ENCODE measurements at regions not wholly inside any gene's neighbourhood (a gene's known extent, or its start where the extent isn't known, plus 50 kb on each side); places are given as distances from the start of the nearest gene placed in this dataset.
"Not testable (repeated sequence)": the region's sequence is repeated elsewhere in the genome, so short reads cannot be mapped to it uniquely, and the experiment has no call there.

DNA sequence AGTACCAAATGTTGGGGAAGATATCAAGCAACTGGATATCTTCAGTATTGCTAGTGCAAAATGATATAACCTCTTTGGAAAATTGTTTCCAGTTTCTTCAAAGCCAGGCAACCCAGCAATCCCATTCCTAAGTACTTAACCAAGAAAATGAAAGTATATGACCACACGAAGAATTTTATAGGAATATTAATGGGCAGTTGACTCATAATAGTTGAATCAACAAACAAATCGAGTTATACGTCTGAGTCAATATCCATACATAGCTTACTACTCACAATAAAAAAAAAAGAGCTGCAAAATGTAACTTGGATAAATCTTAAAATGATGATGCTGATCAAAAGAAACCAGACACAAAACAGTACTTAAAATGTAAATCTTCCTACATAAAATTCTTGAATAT, 810.4 kb downstream of the METTL4 start:
- DNase-seq: no peak

DNA sequence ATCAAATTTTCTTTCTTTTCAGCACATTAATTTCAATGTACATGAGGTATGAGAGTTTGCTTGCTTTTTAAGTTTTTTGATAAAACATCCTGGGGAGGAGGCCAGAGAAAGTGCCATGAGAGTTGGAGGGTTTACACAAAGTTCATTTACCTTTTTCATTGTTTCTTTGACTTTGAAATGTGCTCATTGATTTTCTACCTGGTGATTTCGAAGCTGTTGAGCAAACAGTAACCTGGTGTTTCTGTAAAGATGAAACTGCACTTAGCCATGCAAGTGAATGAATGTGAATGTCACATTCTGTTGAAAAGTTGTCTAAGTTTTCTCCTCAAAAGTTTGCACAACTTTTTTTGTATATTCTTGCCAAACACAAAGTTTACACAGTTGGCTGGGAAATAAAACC, 797.0 kb downstream of the METTL4 start:
- peak; percentile 17 for DNase-seq

DNA sequence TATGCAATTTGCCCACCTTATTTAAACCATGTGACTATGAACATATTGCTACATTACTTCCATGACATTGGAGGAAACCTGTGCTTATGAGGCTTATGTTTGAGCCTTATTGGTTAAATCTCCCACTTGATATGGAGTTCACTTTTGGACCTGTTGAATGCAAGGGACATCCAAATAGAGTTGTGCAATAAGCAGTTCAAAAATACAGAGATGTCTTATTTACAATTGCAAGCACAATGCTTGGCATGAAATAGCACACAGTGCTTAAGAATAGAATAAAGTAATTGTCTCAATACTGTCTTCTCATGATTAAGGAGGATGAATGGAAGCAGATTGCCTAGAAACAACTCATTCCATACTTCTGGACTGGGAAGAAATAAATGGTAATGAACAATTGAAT, 793.5 kb downstream of the METTL4 start:
- no peak for DNase-seq

DNA sequence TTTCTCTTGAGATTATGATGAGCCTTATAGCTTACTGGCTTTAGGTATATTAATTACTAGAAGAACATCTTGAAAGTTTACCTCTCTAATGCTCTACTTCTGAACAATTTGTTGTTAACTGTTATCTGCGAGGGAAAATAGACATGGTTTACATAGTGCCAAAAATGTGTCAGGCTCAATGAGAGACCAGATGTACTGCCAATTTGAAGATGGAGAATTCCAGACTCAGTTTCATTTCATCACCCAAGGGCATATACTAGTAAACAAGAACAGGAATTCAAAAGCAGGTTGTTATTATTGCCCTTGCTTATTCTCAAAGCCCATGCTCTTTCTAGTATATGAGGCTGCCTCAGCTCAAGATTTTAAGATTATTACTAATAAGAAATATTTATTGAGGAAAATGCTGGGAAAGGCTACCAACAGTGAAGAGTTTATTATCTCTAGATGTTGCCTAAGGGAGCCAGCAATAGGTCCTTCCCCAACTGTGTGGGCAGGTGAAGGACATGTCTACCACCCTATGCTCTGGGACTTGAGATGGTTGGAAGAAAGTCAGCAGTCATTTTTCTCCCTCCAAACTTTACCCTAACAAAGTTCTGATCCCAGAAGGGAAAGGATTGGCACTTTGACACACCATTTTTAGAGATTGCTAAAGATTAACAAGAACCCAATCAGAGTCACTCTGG, 792.7 kb downstream of the METTL4 start:
- DNase-seq: no peak

DNA sequence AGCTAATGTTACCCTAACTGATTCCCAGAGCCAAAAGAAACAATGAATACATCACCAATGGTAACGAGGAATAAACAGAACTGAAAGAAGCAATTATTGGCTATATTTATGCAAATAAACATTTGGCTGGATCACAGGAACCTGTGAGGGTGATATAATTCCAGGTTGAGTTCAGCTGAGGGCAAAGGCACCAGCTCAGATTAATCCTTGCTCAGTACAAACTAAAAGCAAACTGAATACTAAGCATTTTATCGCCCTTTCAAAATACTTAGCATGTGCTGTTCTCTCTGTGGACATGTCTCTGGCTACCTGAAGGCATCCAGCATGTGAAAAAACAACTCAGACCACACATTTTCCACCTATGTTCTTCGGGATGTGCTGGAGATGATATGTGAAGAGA, 791.7 kb downstream of the METTL4 start:
- DNase-seq: no peak

DNA sequence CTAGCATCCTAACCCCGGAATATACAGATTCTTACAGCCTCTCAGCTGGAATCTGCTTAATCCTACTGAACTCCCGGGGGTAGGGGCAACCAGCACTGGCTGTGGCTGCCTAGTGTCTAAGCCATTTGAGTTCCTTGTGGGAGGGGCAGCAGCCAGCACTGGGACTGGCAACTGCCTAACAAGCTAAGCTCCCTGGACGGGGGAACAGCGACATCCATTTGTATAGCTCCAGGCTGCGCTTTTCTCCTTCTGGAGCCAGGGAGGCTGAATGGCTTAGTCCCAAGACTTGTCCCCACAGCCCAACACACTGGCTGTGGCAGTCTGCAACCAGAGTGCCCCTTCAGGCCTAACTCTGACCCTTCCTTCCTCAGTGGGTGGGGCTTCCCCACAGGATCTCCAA, 787.2 kb downstream of the METTL4 start:
- DNase-seq: no peak

DNA sequence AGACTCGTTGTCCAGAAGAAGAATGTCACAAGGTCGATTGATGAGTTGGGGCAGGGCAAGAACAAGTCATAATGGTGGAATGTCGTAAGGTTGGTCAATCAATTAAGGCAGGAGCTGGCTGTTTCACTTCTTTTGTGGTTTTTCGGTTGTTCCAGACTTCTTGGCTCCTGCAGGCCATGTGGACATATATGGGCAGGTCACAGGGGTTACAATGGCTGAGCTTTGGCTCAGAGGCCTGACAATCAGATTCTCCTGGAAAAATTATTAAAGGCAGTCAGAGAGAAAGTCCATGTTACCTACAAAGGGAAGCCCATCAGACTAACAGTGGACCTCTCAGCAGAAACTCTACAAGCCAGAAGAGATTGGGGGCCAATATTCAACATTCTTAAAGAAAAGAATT, 785.3 kb downstream of the METTL4 start:
- not testable (repeated sequence) for DNase-seq

DNA sequence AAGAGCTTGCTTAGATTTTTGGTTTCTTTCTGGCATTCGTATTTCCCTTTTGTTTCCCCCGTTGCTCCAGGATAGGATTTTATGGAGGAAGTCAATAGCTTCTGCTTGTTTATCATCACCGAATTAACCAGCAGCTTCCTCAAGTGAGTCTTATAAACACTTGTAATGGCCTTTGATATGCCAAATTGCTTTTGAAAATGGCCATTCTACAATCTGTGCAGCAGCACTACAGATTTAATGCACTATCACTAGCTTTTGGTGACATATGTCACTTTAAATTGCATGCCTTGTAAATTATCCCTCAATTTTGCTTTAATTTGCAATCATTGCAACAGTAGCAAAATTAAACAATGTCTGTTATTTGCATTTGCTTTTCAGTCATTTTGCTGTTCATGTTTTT, 774.7 kb downstream of the METTL4 start:
- DNase-seq: no peak

DNA sequence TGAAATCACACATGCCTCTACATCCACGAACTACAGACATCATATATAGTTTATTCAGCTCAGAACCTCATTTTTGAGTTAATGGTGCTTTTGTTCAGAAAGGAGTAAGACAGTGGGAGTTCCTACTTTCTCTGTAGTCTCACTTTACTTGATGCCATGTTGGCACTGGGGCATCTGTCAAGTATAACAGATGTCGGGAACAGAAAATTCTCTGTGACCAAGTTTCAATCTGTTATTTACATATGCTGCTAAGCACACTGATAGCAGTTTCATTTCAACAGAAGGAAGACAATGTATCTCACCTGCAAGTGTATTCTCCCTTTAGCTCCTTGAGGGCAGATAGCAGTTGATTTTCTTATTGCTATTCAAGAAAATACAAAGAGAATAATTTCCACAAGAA, 774.1 kb downstream of the METTL4 start:
- no peak for DNase-seq

DNA sequence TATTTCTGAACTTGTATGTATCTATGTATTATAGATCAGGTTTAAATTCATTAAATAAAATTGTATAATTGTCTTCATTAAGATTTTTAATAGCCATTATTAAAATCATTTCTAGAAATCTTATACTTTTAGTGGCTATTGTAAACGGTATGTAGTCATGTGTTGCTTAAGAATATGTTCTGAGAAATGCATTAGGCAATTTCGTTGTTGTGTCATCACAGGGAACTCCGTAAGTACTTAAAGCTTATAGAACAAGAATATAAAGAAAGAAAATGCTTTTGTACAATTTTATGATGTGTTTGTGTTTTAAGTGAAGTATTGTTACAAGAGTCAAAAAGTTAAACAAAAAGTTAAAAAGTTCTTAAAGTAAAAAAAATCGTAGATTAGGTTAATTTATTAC, 765.8 kb downstream of the METTL4 start:
- no peak for DNase-seq

DNA sequence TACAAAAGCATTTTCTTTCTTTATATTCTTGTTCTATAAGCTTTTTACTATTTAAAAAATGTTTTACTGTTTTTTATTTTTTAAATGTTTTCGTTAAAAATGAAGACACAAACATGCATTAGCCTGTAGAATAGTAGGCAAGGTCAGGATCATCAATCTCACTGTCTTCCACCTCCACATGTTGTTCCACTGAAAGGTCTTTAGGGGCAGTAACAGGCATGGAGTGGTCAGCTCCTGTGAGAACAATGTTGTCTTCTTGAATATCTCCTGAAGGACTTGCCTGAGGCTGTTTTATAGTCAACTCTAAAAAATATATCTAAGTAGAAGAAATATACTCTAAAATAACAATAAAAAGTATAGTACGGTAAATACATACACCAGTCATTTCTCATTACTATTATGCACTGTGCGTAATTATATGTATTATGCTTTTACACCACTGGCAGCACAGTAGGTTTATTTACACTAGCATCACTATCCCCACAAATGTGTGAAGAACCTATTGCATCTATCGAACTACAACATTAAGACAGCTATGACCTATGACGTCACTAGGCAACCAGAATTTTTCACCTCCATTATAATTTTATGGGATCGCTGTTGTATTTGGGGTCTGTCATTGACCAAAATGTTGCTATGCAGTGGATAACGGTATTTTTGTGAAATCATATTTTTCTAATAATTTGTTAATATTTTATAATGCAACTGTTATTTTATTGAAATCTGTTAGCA, 764.3 kb downstream of the METTL4 start:
- DNase-seq: no peak

DNA sequence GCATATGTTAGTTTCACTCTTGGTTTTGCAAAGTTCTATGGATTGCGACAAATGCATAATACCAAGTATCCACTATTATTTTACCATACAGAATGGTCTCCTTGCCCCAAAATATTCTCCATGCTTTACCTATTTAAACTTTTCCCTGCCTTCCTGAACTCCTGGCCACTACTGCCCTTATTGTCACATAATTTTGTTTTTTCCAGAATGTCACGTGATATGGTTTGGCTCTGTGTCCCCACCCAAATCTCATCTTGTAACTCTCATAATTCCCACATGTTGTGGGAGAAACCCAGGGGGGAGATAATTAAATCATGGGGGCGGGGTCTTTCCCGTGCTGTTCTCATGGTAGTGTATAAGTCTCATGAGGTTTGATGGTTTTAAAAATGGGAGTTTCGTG, 760.0 kb downstream of the METTL4 start:
- DNase-seq: no peak

DNA sequence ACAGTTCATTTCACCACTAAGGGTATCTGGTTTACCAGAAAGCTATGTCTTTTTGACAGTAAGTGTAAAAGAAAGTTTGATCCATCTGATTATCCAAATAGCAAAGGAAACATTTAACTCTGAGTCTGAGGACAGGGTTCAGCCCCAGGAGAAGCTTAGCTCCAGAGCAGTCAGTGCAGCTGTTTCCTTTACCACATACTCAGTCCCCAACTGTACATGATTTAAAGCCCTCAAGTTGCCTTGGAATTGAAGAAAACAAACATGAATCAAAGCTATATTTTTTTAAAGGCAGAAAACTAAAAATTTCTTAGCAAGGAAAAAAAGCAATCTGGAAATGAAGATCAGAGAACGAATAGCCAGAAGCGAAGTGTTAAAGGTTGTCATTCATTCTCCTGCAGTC, 746.0 kb downstream of the METTL4 start:
- no peak for DNase-seq

DNA sequence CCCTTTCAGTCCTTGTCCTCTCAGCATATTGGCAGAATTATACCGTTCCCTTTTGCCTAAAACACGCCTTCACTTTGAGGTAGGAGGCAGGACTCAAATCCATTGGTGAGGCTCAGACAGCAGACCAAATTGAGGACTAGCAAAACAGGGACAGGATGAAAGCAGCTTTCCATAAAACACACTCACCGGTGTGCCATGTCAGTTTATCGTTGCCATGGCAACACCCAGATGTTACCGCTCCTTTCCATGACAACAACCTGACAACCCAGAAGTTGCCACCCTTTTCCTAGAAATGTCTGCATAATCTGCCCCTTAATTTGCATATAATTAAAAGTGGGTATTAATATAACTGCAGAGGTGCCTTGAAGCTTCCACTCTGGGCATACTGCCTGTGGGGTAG, 730.4 kb downstream of the METTL4 start:
- no peak for DNase-seq

DNA sequence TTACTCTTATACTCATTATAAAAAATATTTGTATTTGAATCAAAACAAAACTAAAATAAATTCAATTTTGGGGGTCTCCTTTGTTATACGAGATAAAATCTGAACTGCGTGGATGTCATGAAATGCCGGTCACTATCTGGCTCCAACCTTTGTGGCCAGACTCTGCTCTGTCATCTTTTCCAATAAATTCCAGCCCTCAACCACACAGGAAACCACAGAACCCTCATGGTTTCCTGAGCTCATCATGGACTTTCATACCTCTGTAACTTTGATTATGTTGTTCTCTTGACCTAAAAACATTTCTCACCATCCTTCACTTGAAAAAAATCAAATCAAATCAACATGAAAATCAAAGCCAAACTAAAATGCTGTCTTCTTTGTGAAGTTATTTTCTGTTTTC, 724.7 kb downstream of the METTL4 start:
- DNase-seq: no peak

DNA sequence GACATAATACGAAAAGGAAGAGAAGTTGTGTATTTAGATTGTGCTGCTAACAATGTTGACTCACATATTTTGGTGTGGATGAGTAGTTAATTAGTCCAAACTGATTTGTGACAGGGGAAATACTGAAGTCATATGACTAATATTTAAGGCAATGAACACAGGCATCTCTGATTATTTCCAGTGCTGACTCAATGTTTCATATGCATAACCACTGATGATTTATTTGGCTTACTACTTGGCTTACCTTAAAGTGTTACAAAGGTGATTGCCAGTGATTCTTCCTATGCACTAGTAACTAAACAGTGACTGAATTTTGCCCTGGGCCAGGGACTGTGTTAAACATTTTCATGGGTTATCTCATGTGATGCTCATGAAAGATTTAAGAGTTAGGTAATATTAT, 722.6 kb downstream of the METTL4 start:
- no peak for DNase-seq

DNA sequence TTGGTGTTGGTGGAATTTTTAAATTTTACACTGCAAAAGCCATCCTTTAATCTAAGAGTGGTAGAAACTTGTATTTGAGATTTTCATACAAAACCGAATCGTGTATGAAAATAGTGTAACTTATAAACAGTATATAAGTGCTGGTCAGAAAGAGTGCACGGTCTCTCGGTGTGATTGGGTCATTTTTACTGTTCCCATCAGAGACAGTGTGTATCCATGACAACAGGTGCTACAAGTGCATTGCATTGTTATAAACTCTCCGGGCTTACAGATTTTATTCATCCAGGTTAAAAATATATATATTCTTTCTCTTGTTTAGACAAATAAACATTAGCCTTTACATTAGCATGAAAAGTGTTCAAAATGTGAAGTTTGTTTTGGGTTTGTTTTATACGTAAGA, 721.9 kb downstream of the METTL4 start:
- DNase-seq: no peak

DNA sequence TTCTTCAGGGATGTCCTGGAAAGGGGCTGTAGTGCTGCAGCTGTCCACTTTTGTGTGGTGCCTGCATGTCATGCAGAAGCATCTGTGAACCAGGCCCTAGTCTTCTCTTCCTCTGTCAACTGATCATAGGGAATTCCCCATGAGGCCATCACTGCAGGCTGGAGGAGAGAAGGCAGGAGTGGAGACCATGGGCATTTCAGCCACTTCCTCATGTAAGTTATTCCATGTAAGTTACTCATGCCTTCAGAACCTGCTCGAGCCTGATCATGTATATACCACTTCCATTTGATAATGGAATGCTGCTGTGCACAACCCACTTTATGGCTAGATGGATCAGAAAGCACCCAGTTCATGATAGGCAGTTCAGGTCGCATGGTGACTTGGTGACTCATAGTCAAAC, 714.0 kb downstream of the METTL4 start:
- not testable (repeated sequence) for DNase-seq

DNA sequence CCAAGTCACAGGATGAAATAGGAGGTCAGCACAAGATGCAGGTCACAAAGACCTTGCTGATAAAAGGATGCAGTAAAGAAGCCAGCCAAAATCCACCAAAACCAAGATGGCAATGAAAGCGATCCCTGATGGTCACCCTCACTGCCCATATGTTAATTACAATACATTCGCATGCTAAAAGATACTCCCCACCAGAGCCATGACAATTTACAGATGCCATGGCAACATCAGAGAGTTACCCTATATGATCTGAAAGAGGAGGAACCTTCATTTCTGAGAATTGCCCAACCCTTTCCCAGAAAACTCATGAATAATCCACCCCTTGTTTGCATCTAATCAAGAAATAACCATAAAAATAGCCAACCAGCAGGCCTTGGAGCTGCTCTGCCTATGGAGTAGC, 709.8 kb downstream of the METTL4 start:
- no peak for DNase-seq

DNA sequence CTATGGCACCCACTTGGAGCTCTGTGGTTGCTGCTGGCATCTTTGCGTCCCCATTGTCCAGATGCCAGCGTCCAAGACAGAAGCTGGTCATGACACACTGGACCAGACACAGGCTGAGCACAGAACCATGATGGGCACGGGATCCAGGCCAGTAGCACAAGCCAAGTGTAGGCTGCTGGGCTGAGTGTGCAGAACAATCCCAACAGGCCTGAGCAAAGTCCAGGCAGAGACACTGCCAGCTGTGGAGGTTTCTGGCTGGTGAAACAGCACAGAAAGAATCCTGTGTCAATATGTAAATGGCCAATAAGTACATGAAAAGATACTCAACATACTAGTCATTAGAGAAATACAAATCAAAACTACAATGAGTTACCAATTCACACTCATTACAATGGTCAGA, 705.4 kb downstream of the METTL4 start:
- DNase-seq: no peak

DNA sequence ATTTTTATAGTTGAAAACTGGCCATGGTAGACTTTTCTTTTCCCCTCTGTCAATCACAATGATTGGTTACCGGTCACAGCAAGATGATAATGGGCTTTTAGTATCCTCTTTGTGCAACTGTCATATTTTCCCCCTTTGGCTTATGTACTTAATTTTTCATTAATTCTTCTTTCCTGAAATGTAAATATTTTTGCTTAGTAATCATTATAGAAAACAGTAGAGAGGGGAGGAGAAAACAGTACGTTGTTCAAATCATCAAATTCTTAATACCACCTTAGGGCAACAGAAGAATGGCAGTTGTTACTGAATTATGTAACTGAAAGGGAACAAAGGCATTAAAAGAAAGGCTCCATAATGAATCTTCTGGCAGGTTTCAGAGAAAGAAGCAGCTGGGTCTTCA, 699.0 kb downstream of the METTL4 start:
- no peak for DNase-seq

DNA sequence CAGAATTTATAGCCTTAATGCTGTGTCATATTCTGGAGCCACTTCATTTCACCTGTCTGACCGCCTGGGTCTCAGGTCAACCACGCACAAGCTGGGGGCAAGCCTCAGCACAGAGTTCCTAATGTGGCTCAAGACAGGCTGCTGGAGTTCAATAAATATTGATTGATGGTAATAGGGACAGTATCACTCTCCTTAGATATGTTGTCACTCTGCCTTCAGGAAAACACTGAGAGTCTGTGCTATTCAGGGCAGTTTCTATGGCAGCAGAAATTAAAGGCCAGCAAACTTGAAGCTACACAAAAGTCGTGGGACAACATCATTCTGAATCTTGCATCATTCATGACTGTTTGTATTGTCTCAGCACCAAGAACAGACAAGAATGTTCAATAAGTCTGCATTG, 696.1 kb downstream of the METTL4 start:
- no peak for DNase-seq

DNA sequence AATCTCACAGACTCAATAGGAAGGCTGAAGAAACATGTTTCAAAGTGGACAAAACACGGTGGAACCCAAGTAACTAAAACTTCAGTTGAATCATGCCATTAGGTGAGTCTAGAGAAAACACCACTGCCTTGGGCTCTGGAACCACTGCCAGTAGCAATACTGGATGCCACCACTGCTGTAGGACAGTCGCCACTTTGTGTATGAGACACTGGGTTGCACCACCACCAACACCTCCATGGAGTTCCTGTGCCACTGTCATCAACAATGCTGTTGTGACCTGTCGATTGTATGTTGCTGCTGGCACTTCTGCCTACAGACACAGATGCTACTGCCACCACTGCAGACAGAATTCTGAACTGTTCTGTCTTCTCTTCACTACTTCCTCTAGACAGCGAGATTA, 686.7 kb downstream of the METTL4 start:
- no peak for DNase-seq

DNA sequence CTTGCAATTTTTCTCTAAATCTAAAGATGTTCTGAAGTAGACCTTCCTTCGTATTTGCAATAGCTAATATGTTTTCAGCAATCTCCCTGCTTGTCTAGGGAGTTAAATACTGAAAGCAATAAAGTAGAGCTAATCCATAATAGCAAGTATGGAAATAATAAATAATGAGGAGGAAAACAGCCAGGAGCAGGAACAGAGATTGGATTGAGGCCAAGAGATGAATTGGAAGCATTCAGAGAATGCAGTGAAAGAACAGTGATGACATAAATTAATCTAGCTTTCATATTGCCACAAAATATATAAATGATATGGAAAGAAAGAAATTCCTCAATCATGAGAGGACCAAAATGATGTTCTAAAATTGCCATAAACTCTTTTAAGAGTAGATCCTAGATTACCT, 679.7 kb downstream of the METTL4 start:
- no peak for DNase-seq

DNA sequence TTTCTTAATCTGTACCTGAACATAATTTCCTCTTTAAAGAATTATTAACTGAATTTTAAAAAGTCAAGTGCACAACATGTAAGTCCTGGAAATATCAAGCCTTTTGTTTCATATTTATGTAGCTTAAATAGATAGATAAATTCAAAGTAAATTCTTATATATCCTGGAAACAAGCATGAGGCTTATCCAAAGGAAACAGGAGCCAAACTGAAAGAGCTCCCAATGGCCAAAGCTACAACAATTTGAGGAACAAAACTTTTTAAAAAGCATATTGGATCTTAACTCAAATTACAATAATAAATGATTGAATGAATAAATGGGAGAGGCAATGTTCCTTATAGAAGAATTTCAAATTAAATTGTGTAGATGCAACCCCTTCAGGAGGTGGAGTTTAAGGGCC, 679.1 kb downstream of the METTL4 start:
- DNase-seq: no peak

Measured in NCI-H345 (cell line).